ENCODE measurements at regions not wholly inside any gene's neighbourhood (a gene's known extent, or its start where the extent isn't known, plus 50 kb on each side); places are given as distances from the start of the nearest gene placed in this dataset.

- TF ChIP-seq CTCF (IDR thresholded peaks at IDR 0.05; ENCODE audit: borderline replicate concordance, insufficient read depth, low read depth, low read length): no peak
- no peak overlapping the region for H3K4me3 ChIP-seq (ENCODE audit: low read depth, low read length)
Measured at GRCh38 chr7:81201188-81201587, 282.3 kb upstream of the SEMA3C start.

GRCh38 chr7:81198766-81199165 lies 279.9 kb upstream of the SEMA3C start:
- no peak overlapping the region for H3K4me3 ChIP-seq (ENCODE audit: low read depth, low read length)
- no peak for TF ChIP-seq CTCF (IDR thresholded peaks at IDR 0.05; ENCODE audit: borderline replicate concordance, insufficient read depth, low read depth, low read length)

GRCh38 chr7:81197266-81197665 lies 278.4 kb upstream of the SEMA3C start:
- no peak overlapping the region for H3K4me3 ChIP-seq (ENCODE audit: low read depth, low read length)
- no peak for TF ChIP-seq CTCF (IDR thresholded peaks at IDR 0.05; ENCODE audit: borderline replicate concordance, insufficient read depth, low read depth, low read length)

- no peak for TF ChIP-seq CTCF (IDR thresholded peaks at IDR 0.05; ENCODE audit: borderline replicate concordance, insufficient read depth, low read depth, low read length)
- no peak overlapping the region for H3K4me3 ChIP-seq (ENCODE audit: low read depth, low read length)
Measured at GRCh38 chr7:81195033-81195432, 276.2 kb upstream of the SEMA3C start.

GRCh38 chr7:81190997-81191768 lies 272.3 kb upstream of the SEMA3C start:
- no peak overlapping the region for H3K4me3 ChIP-seq (ENCODE audit: low read depth, low read length)
- TF ChIP-seq CTCF (IDR thresholded peaks at IDR 0.05; ENCODE audit: borderline replicate concordance, insufficient read depth, low read depth, low read length): no peak

- no peak overlapping the region for H3K4me3 ChIP-seq (ENCODE audit: low read depth, low read length)
- no peak for TF ChIP-seq CTCF (IDR thresholded peaks at IDR 0.05; ENCODE audit: borderline replicate concordance, insufficient read depth, low read depth, low read length)
Measured at GRCh38 chr7:81187753-81188152, 268.9 kb upstream of the SEMA3C start.

GRCh38 chr7:81186691-81187090 lies 267.8 kb upstream of the SEMA3C start:
- TF ChIP-seq CTCF (IDR thresholded peaks at IDR 0.05; ENCODE audit: borderline replicate concordance, insufficient read depth, low read depth, low read length): no peak
- no peak overlapping the region for H3K4me3 ChIP-seq (ENCODE audit: low read depth, low read length)

All from GM12875 (cell line).